PFSK-1 (cell line): ENCODE measurements at regions not wholly inside any gene's neighbourhood (a gene's known extent, or its start where the extent isn't known, plus 50 kb on each side); places are given as distances from the start of the nearest gene placed in this dataset.

Source experiments
- POLR2AphosphoS5 ChIP-seq: IDR thresholded peaks from 2 replicates; pipeline ENCODE4 v1.6.1; 2012; ENCODE audit warnings: low read depth, mild to moderate bottlenecking, control low read depth, low read length, moderate library complexity
- REST ChIP-seq, 2 experiments: IDR thresholded peaks; 2 replicates each; pipeline versions ENCODE4 v1.6.1 to v1.8.0; 2011 to 2012; ENCODE audit warnings: low read depth in 2 of 2, low read length in 2 of 2, control low read depth in 1 of 2, inconsistent platforms in 1 of 2, mild to moderate bottlenecking in 1 of 2, moderate library complexity in 1 of 2; ENCODE audit not compliant: insufficient read depth in 1 of 2
- TAF1 ChIP-seq: IDR thresholded peaks from 2 replicates; pipeline ENCODE4 v1.6.1; 2012; ENCODE audit warnings: low read length, control low read depth, borderline replicate concordance; ENCODE audit not compliant: insufficient read depth

- TF ChIP-seq TAF1, result no peak
- no peak for TF ChIP-seq POLR2AphosphoS5
- TF ChIP-seq REST (IDR thresholded peaks at IDR 0.05; ENCODE audit: insufficient read depth in 1 of 2, low read depth in 2 of 2, low read length in 2 of 2), result no peak
These were observed 239.3 kb upstream of the PRICKLE1 start for GRCh38 chr12:42828836-42829235.
